PC-3 (cell line): ENCODE measurements at regions not wholly inside any gene's neighbourhood (a gene's known extent, or its start where the extent isn't known, plus 50 kb on each side); places are given as distances from the start of the nearest gene placed in this dataset.

Experiments used
- ATAC-seq: fragments of 200-7000 bp; cut with Tn5 transposase; 2 replicates; pipeline ENCODE4 v1.9.1; 2020; ENCODE audit warnings: mild to moderate bottlenecking, moderate library complexity
- BruUV-seq: library from RNA; stranded (reverse); fragments of 400-500 nt; replicated peaks from 2 replicates; lab custom pipeline; 2021; lab: Mats Ljungman, UMichigan
- CTCF ChIA-PET: fragments of 300-600 bp; sonication (Branson Sonifier 250); formaldehyde crosslinking; loops from one replicate; lab custom pipeline; 2022; ENCODE audit warnings: antibody characterized with exemption; lab: Charles Lee
- POLR2A ChIA-PET: fragments of 300-600 bp; sonication (Branson Sonifier 250); formaldehyde crosslinking; loops from one replicate; lab custom pipeline; 2022; ENCODE audit warnings: antibody characterized with exemption; ENCODE audit not compliant: unreplicated experiment; lab: Charles Lee
- DNase-seq: peaks from one replicate; pipeline ENCODE4 v3.0.0-alpha.2; 2015
- H2AFZ ChIP-seq: fragments of 300-600 bp; sonication (generic); 2 replicates; pipeline ENCODE4 v1.6.0; 2016; ENCODE audit warnings: antibody characterized with exemption, low read length
- H3F3A ChIP-seq: fragments of 300-600 bp; sonication (generic); one replicate; pipeline ENCODE4 v1.6.0; 2017; ENCODE audit warnings: antibody characterized with exemption, low read length, control low read depth, mild to moderate bottlenecking; ENCODE audit not compliant: unreplicated experiment
- H3K27ac ChIP-seq: fragments of 300-600 bp; sonication (generic); 2 replicates; pipeline ENCODE4 v1.5.1; 2016; ENCODE audit warnings: mild to moderate bottlenecking, low read length
- H3K27me3 ChIP-seq: fragments of 300-600 bp; sonication (generic); 2 replicates; pipeline ENCODE4 v1.6.1; 2016; ENCODE audit warnings: low read length, mixed read lengths
- H3K36me3 ChIP-seq: fragments of 300-600 bp; sonication (generic); 2 replicates; pipeline ENCODE4 v1.6.1; 2016; ENCODE audit warnings: low read depth, mixed run types, low read length, mixed read lengths
- H3K4me1 ChIP-seq: fragments of 300-600 bp; sonication (generic); 2 replicates; pipeline ENCODE4 v1.5.1; 2016; ENCODE audit warnings: low read length; ENCODE audit not compliant: insufficient read depth
- H3K4me2 ChIP-seq: fragments of 300-600 bp; sonication (generic); 2 replicates; pipeline ENCODE4 v1.6.0; 2016; ENCODE audit warnings: low read length
- H3K4me3 ChIP-seq: fragments of 300-600 bp; sonication (generic); 2 replicates; pipeline ENCODE4 v1.5.1; 2016; ENCODE audit warnings: mild to moderate bottlenecking, low read length, mixed read lengths
- H3K79me2 ChIP-seq: fragments of 300-600 bp; sonication (generic); 2 replicates; pipeline ENCODE4 v1.6.1; 2017; ENCODE audit warnings: low read length, mixed read lengths
- H3K9ac ChIP-seq: fragments of 300-600 bp; sonication (generic); 2 replicates; pipeline ENCODE4 v1.6.0; 2016; ENCODE audit warnings: mild to moderate bottlenecking, low read length
- H3K9me2 ChIP-seq: fragments of 300-600 bp; sonication (generic); replicated peaks from 2 replicates; pipeline ENCODE4 v1.6.1; 2016; ENCODE audit warnings: mixed run types, low read length, mixed read lengths
- H3K9me3 ChIP-seq: fragments of 300-600 bp; sonication (generic); 2 replicates; pipeline ENCODE4 v1.6.1; 2016; ENCODE audit warnings: low read length, mixed read lengths
- H4K20me1 ChIP-seq: fragments of 300-600 bp; sonication (generic); 2 replicates; pipeline ENCODE4 v1.6.1; 2016; ENCODE audit warnings: low read length, mixed read lengths
- CTCF ChIP-seq: fragments of 300-600 bp; sonication (generic); conservative IDR thresholded peaks from 2 replicates; pipeline ENCODE4 v1.5.1; 2017; ENCODE audit warnings: antibody characterized with exemption, low read depth, mild to moderate bottlenecking, low read length
- EZH2 ChIP-seq: fragments of 300-600 bp; sonication (generic); IDR thresholded peaks from one replicate; pipeline ENCODE4 v1.6.1; 2017; ENCODE audit warnings: antibody characterized with exemption, mild to moderate bottlenecking, low read length; ENCODE audit not compliant: unreplicated experiment
- EZH2phosphoT487 ChIP-seq: fragments of 300-600 bp; sonication (generic); IDR thresholded peaks from 2 replicates; pipeline ENCODE4 v1.6.1; 2018; ENCODE audit warnings: mild to moderate bottlenecking, antibody characterized with exemption, low read length, borderline replicate concordance
- intact Hi-C: fragments of 100-400 bp; cut with micrococcal nuclease; formaldehyde crosslinking; loops from 2 replicates; pipeline ENCODE4 v1.9.0; 2023

DNA sequence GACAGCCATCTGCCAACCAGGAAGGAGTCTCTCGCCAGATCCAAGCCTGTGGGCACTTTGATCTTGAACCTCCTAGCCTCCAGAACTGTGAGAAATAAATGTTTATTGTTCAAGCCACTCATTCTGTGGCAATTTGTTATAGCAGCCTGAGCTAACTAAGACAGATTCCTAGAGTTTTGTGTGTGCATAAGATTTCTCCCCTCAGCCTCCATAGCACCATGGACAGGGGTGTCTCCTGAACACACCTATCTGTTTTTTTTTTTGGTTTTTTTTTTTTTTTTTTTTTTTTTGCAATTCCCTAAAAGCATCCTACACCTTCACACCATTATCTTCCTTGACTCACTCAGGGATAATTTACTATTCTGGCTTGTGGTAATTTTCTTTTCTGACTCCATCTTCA, 768.5 kb downstream of the NR2F2 start:
- no peak overlapping the region for H3K27ac ChIP-seq
- H3K36me3 ChIP-seq, result no peaks in the 10 kb centered on the region
- DNase-seq (no peak), ATAC-seq (no peak)
- no TSS peak for BruUV-seq
- H3K27me3 ChIP-seq, result no peaks in the 10 kb centered on the region
- no peak overlapping the region for H3K4me3 ChIP-seq
- no peaks in the 10 kb centered on the region for H3K4me1 ChIP-seq
- CTCF ChIA-PET, result no interaction called here
- intact Hi-C loops, result no loop called here
- TF ChIP-seq EZH2 (no peak), CTCF (no peak), EZH2phosphoT487 (no peak)
- no peak overlapping the region for H3K9ac ChIP-seq
- no peaks in the 10 kb centered on the region for H4K20me1 ChIP-seq
- no peaks in the 10 kb centered on the region for H3K9me2 ChIP-seq
- H2AFZ ChIP-seq, result no peak overlapping the region
- H3F3A ChIP-seq, result no peaks in the 10 kb centered on the region
- no peaks in the 10 kb centered on the region for H3K9me3 ChIP-seq
- POLR2A ChIA-PET, result no interaction called here
- H3K79me2 ChIP-seq, result no peaks in the 10 kb centered on the region
- no peak overlapping the region for H3K4me2 ChIP-seq

GRCh38 chr15:97101572-97101971, 771.1 kb downstream of the NR2F2 start:
- no TSS peak for BruUV-seq

More at GRCh38 chr15:97101572-97101971, 771.1 kb downstream of the NR2F2 start:
- Histone ChIP-seq H3K4me1 (no peaks in the 10 kb centered on the region), H3K27me3 (no peaks in the 10 kb centered on the region), H3K4me3 (no peak overlapping the region), H2AFZ (no peak overlapping the region), H3K79me2 (no peaks in the 10 kb centered on the region), H3K4me2 (no peak overlapping the region), H4K20me1 (no peaks in the 10 kb centered on the region), H3K27ac (no peak overlapping the region), H3K9me3 (no peaks in the 10 kb centered on the region), H3K36me3 (no peaks in the 10 kb centered on the region), H3K9ac (no peak overlapping the region), H3K9me2 (no peaks in the 10 kb centered on the region), H3F3A (no peaks in the 10 kb centered on the region)
- no peak for DNase-seq
- CTCF ChIA-PET, result no interaction called here
- no peak for TF ChIP-seq CTCF
- no peak for TF ChIP-seq EZH2
- TF ChIP-seq EZH2phosphoT487, result no peak
- POLR2A ChIA-PET, result no interaction called here
- intact Hi-C loops, result no loop called here
- ATAC-seq, result no peak
